Mesenchymal stem cell (in vitro differentiated cells and primary cell): ENCODE measurements at regions not wholly inside any gene's neighbourhood (a gene's known extent, or its start where the extent isn't known, plus 50 kb on each side); places are given as distances from the start of the nearest gene placed in this dataset.

Experiments used
- DNase-seq: peaks from one replicate; pipeline ENCODE4 v3.0.0-alpha.2; 2013
- H2AFZ ChIP-seq: one replicate; pipeline ENCODE4 v1.6.1; 2013; ENCODE audit warnings: low read depth, mild to moderate bottlenecking, control low read depth, inconsistent platforms, low read length, moderate library complexity
- H2AK5ac ChIP-seq: 2 replicates; pipeline ENCODE4 v1.6.1; 2013; ENCODE audit warnings: low read length, moderate library complexity, mild to moderate bottlenecking, inconsistent platforms; ENCODE audit not compliant: severe bottlenecking
- H2BK120ac ChIP-seq: one replicate; pipeline ENCODE4 v1.6.1; 2013; ENCODE audit warnings: low read depth, mild to moderate bottlenecking, inconsistent platforms, low read length, moderate library complexity
- H2BK12ac ChIP-seq, 2 experiments: one replicate each; pipeline ENCODE4 v1.6.1; 2013; ENCODE audit warnings: inconsistent platforms in 2 of 2, low read length in 2 of 2, mild to moderate bottlenecking in 2 of 2, moderate library complexity in 2 of 2, control low read depth in 1 of 2
- H2BK15ac ChIP-seq: one replicate; pipeline ENCODE4 v1.6.1; 2013; ENCODE audit warnings: mild to moderate bottlenecking, low read depth, inconsistent platforms; ENCODE audit not compliant: poor library complexity, severe bottlenecking
- H2BK5ac ChIP-seq: 2 replicates; pipeline ENCODE4 v1.6.1; 2013; ENCODE audit warnings: low read depth, mild to moderate bottlenecking, low read length, control low read depth, inconsistent platforms; ENCODE audit not compliant: poor library complexity, severe bottlenecking
- H3K14ac ChIP-seq, 2 experiments: one replicate each; pipeline ENCODE4 v1.6.1; 2013; ENCODE audit warnings: inconsistent platforms in 2 of 2, low read length in 2 of 2, control low read depth in 1 of 2, mild to moderate bottlenecking in 1 of 2, moderate library complexity in 1 of 2
- H3K18ac ChIP-seq, 2 experiments: one replicate each; pipeline ENCODE4 v1.6.1; 2013; ENCODE audit warnings: inconsistent platforms in 2 of 2, low read length in 2 of 2, control low read depth in 1 of 2, low read depth in 1 of 2, mild to moderate bottlenecking in 1 of 2
- H3K23ac ChIP-seq, 2 experiments: one replicate each; pipeline ENCODE4 v1.6.1; 2013; ENCODE audit warnings: inconsistent platforms in 2 of 2, low read length in 2 of 2, mild to moderate bottlenecking in 2 of 2, moderate library complexity in 2 of 2, control low read depth in 1 of 2
- H3K27ac ChIP-seq: 2 replicates; pipeline ENCODE4 v1.5.1; 2013; ENCODE audit warnings: mild to moderate bottlenecking, moderate library complexity, low read length, control low read depth, inconsistent platforms; ENCODE audit not compliant: poor library complexity, severe bottlenecking
- H3K27me3 ChIP-seq, 2 experiments: 2 replicates each; pipeline versions ENCODE4 v1.6.1 to v1.7.0; 2013; ENCODE audit warnings: low read length in 2 of 2, mild to moderate bottlenecking in 2 of 2, moderate library complexity in 2 of 2, control low read depth in 1 of 2, inconsistent platforms in 1 of 2; ENCODE audit not compliant: control insufficient read depth in 1 of 2, insufficient read depth in 1 of 2
- H3K36me3 ChIP-seq, 2 experiments: 2 replicates each; pipeline versions ENCODE4 v1.6.1 to v1.7.0; 2013; ENCODE audit warnings: low read length in 2 of 2, control low read depth in 1 of 2, inconsistent platforms in 1 of 2, low read depth in 1 of 2, mild to moderate bottlenecking in 1 of 2; ENCODE audit not compliant: insufficient read depth in 2 of 2, control insufficient read depth in 1 of 2
- H3K4ac ChIP-seq, 2 experiments: one replicate each; pipeline ENCODE4 v1.6.1; 2013; ENCODE audit warnings: inconsistent platforms in 2 of 2, low read length in 2 of 2, mild to moderate bottlenecking in 2 of 2, moderate library complexity in 2 of 2, control low read depth in 1 of 2, low read depth in 1 of 2
- H3K4me1 ChIP-seq: 2 replicates; pipeline ENCODE4 v1.6.1; 2013; ENCODE audit warnings: low read depth, low read length, control low read depth; ENCODE audit not compliant: control insufficient read depth, insufficient read depth
- H3K4me2 ChIP-seq: 2 replicates; pipeline ENCODE4 v1.6.1; 2013; ENCODE audit warnings: low read length, mild to moderate bottlenecking, inconsistent platforms; ENCODE audit not compliant: poor library complexity, severe bottlenecking
- H3K4me3 ChIP-seq, 2 experiments: 2 replicates each; pipeline versions ENCODE4 v1.5.1 to v1.7.0; 2013; ENCODE audit warnings: low read length in 2 of 2, mild to moderate bottlenecking in 2 of 2, control low read depth in 1 of 2, low read depth in 1 of 2; ENCODE audit not compliant: insufficient read depth in 1 of 2
- H3K79me1 ChIP-seq: replicated peaks from 2 replicates; pipeline ENCODE4 v1.6.1; 2013; ENCODE audit warnings: mild to moderate bottlenecking, control low read depth, low read length, inconsistent platforms; ENCODE audit not compliant: poor library complexity, severe bottlenecking
- H3K9ac ChIP-seq: 2 replicates; pipeline ENCODE4 v1.7.0; 2013; ENCODE audit warnings: mild to moderate bottlenecking, low read length, moderate library complexity
- H3K9me3 ChIP-seq: 2 replicates; pipeline ENCODE4 v1.7.0; 2013; ENCODE audit warnings: mild to moderate bottlenecking, low read length; ENCODE audit not compliant: control insufficient read depth
- H4K8ac ChIP-seq: one replicate; pipeline ENCODE4 v1.6.1; 2013; ENCODE audit warnings: inconsistent platforms, mild to moderate bottlenecking, low read length, moderate library complexity
- H4K91ac ChIP-seq: one replicate; pipeline ENCODE4 v1.6.1; 2013; ENCODE audit warnings: mild to moderate bottlenecking, low read length, inconsistent platforms
- WGBS: methylation state at CpG from one replicate; pipeline ENCODE4 v1.1.7; 2013; ENCODE audit warnings: mixed read lengths; 5-methylcytosine and 5-hydroxymethylcytosine counted together

- Histone ChIP-seq H3K18ac (no peak overlapping the region), H2BK12ac (no peak overlapping the region), H2BK15ac (no peak overlapping the region), H2AFZ (no peak overlapping the region), H4K8ac (no peak overlapping the region), H3K14ac (no peak overlapping the region), H3K4ac (no peak overlapping the region), H3K9ac (no peak overlapping the region), H3K4me2 (no peak overlapping the region), H3K79me1 (no peaks in the 10 kb centered on the region), H3K4me3 (no peak overlapping the region), H3K23ac (no peak overlapping the region), H3K27me3 (peaks cover 0 to 5% of the 10 kb centered on the region in 2 experiments), H3K9me3 (no peaks in the 10 kb centered on the region), H4K91ac (no peak overlapping the region), H2BK120ac (no peak overlapping the region), H2AK5ac (no peak overlapping the region), H3K27ac (no peak overlapping the region), H3K4me1 (no peaks in the 10 kb centered on the region), H2BK5ac (no peak overlapping the region), H3K36me3 (no peaks in the 10 kb centered on the region)
- no peak for DNase-seq
- WGBS: 93% methylated on average over 2 of the region's 4 CpGs
Measured at GRCh38 chr2:65794994-65795393, 362.6 kb upstream of the SPRED2 start.

GRCh38 chr2:65791404-65791975, 359.1 kb upstream of the SPRED2 start:
- Histone ChIP-seq H4K8ac (no peak overlapping the region), H2BK15ac (no peak overlapping the region), H4K91ac (no peak overlapping the region), H2BK12ac (no peak overlapping the region), H2AK5ac (no peak overlapping the region), H3K9me3 (no peaks in the 10 kb centered on the region), H2BK120ac (no peak overlapping the region), H3K4me2 (no peak overlapping the region), H2AFZ (no peak overlapping the region), H3K14ac (no peak overlapping the region), H3K18ac (no peak overlapping the region), H3K4ac (no peak overlapping the region), H3K27me3 (peaks cover 0 to 5% of the 10 kb centered on the region in 2 experiments), H3K36me3 (no peaks in the 10 kb centered on the region), H2BK5ac (no peak overlapping the region), H3K79me1 (no peaks in the 10 kb centered on the region), H3K23ac (no peak overlapping the region), H3K4me1 (peaks cover 7% of the 10 kb centered on the region), H3K4me3 (no peak overlapping the region), H3K9ac (no peak overlapping the region), H3K27ac (no peak overlapping the region)
- WGBS: 77% methylated on average over 9 of the region's 9 CpGs
- no peak for DNase-seq

- no peaks in the 10 kb centered on the region for H3K79me1 ChIP-seq
- H3K4me2 ChIP-seq: no peak overlapping the region
- no peak overlapping the region for H4K91ac ChIP-seq
- H4K8ac ChIP-seq: no peak overlapping the region
- H2BK15ac ChIP-seq: no peak overlapping the region
- peaks cover 0 to 11% of the 10 kb centered on the region in 2 experiments for H3K27me3 ChIP-seq
- no peak overlapping the region for H3K4ac ChIP-seq
- H2AK5ac ChIP-seq: no peak overlapping the region
- H3K36me3 ChIP-seq: no peaks in the 10 kb centered on the region
- H2AFZ ChIP-seq: no peak overlapping the region
- H3K27ac ChIP-seq: no peak overlapping the region
- H2BK120ac ChIP-seq: no peak overlapping the region
- no peak for DNase-seq
- H3K4me1 ChIP-seq: peaks cover 7% of the 10 kb centered on the region
- 69% methylated on average over 2 of the region's 2 CpGs for WGBS
- H2BK5ac ChIP-seq: no peak overlapping the region
- no peak overlapping the region for H3K23ac ChIP-seq
- no peak overlapping the region for H3K4me3 ChIP-seq
- H3K9me3 ChIP-seq: no peaks in the 10 kb centered on the region
- no peak overlapping the region for H2BK12ac ChIP-seq
- no peak overlapping the region for H3K14ac ChIP-seq
- H3K9ac ChIP-seq: no peak overlapping the region
- no peak overlapping the region for H3K18ac ChIP-seq
Measured at GRCh38 chr2:65790676-65790935, 358.2 kb upstream of the SPRED2 start.

- Histone ChIP-seq H4K8ac (no peak overlapping the region), H3K14ac (no peak overlapping the region), H3K18ac (no peak overlapping the region), H3K36me3 (no peaks in the 10 kb centered on the region), H3K23ac (no peak overlapping the region), H2BK5ac (no peak overlapping the region), H2BK120ac (no peak overlapping the region), H3K4me3 (no peak overlapping the region), H3K79me1 (no peaks in the 10 kb centered on the region), H2BK15ac (no peak overlapping the region), H2AK5ac (no peak overlapping the region), H3K9me3 (no peaks in the 10 kb centered on the region), H2AFZ (no peak overlapping the region), H3K4me1 (peaks cover 7% of the 10 kb centered on the region), H3K27ac (no peak overlapping the region), H3K9ac (no peak overlapping the region), H3K4me2 (no peak overlapping the region), H2BK12ac (no peak overlapping the region), H4K91ac (no peak overlapping the region), H3K4ac (no peak overlapping the region), H3K27me3 (peaks cover 0 to 15% of the 10 kb centered on the region in 2 experiments)
- 85% methylated on average over 30 of the region's 30 CpGs for WGBS
- DNase-seq: no peak
Measured at GRCh38 chr2:65789923-65790675, 357.7 kb upstream of the SPRED2 start.
